A549 (cell line): ENCODE measurements at regions not wholly inside any gene's neighbourhood (a gene's known extent, or its start where the extent isn't known, plus 50 kb on each side); places are given as distances from the start of the nearest gene placed in this dataset.

Experiments used
- CHD2 ChIP-seq: fragments of 150-350 bp; IDR thresholded peaks from 2 replicates; pipeline ENCODE4 v1.6.1; 2014; ENCODE audit warnings: low read length; ENCODE audit not compliant: partially characterized antibody
- CTCF ChIP-seq: fragments of >200 bp; sonication (Bioruptor Twin); formaldehyde crosslinking; IDR thresholded peaks from 3 replicates; pipeline ENCODE4 v1.5.1; 2016
- EP300 ChIP-seq, 2 experiments: fragments of >200 bp; sonication (Bioruptor Twin); formaldehyde crosslinking; IDR thresholded peaks; 2 replicates in 1 of 2; 3 replicates in 1 of 2; pipeline ENCODE4 v1.6.1; 2016 to 2017
- HMGXB4 ChIP-seq: fragments of 250-450 bp; sonication (Bioruptor Pico); IDR thresholded peaks from 2 replicates; pipeline ENCODE4 v1.5.0; 2021; ENCODE audit warnings: mild to moderate bottlenecking, moderate library complexity, borderline replicate concordance
- JUN ChIP-seq, 2 experiments: fragments of >200 bp; sonication (Bioruptor Twin); formaldehyde crosslinking; IDR thresholded peaks; 2 replicates in 1 of 2; 3 replicates in 1 of 2; pipeline ENCODE4 v1.6.1; 2016 to 2017
- KDM1A ChIP-seq: fragments of 200-600 bp; sonication (generic); IDR thresholded peaks from 2 replicates; pipeline ENCODE4 v1.6.1; 2016; ENCODE audit warnings: low read depth, mild to moderate bottlenecking
- MAFK ChIP-seq: fragments of 450-650 bp; IDR thresholded peaks from 2 replicates; pipeline ENCODE4 v1.6.1; 2014; ENCODE audit not compliant: partially characterized antibody
- POLR2A ChIP-seq: IDR thresholded peaks from 2 replicates; pipeline ENCODE4 v1.6.1; 2012; ENCODE audit warnings: mild to moderate bottlenecking, low read length
- POLR2AphosphoS2 ChIP-seq: conservative IDR thresholded peaks from 2 replicates; pipeline ENCODE4 v1.6.1; 2012; ENCODE audit warnings: low read length, improper control_type of control experiment, inconsistent platforms
- RCOR1 ChIP-seq: fragments of 150-350 bp; IDR thresholded peaks from 2 replicates; pipeline ENCODE4 v1.6.1; 2014; ENCODE audit warnings: antibody characterized with exemption, low read length, low read depth
- REST ChIP-seq: fragments of 200-600 bp; sonication (generic); IDR thresholded peaks from 2 replicates; pipeline ENCODE4 v1.6.1; 2016; ENCODE audit warnings: antibody characterized with exemption, mild to moderate bottlenecking, moderate library complexity
- RFX5 ChIP-seq: fragments of 450-650 bp; IDR thresholded peaks from 2 replicates; pipeline ENCODE4 v1.7.1; 2014; ENCODE audit warnings: antibody characterized with exemption, mild to moderate bottlenecking, moderate library complexity
- USF2 ChIP-seq: fragments of 450-650 bp; IDR thresholded peaks from 2 replicates; pipeline ENCODE4 v1.6.1; 2014; ENCODE audit warnings: antibody characterized with exemption
- ZC3H11A ChIP-seq: fragments of 450-650 bp; IDR thresholded peaks from 2 replicates; pipeline ENCODE4 v1.6.1; 2014; ENCODE audit warnings: antibody characterized with exemption, mild to moderate bottlenecking

- TF ChIP-seq CTCF: no peak
- no peak for TF ChIP-seq POLR2AphosphoS2
- no peak for TF ChIP-seq CHD2
- no peak for TF ChIP-seq KDM1A
- no peak for TF ChIP-seq RCOR1
- no peak for TF ChIP-seq POLR2A
- no peak for TF ChIP-seq MAFK
- no peak for TF ChIP-seq EP300 (IDR thresholded peaks at IDR 0.05)
- no peak for TF ChIP-seq HMGXB4 (CRISPR knock-in tag)
- TF ChIP-seq ZC3H11A: no peak
- no peak for TF ChIP-seq USF2
- no peak for TF ChIP-seq REST
- no peak for TF ChIP-seq JUN (IDR thresholded peaks at IDR 0.05)
- TF ChIP-seq RFX5: no peak
These were observed 629.1 kb upstream of the NR2F2 start for GRCh38 chr15:95701410-95701809.
